ENCODE measurements at regions not wholly inside any gene's neighbourhood (a gene's known extent, or its start where the extent isn't known, plus 50 kb on each side); places are given as distances from the start of the nearest gene placed in this dataset.

DNA sequence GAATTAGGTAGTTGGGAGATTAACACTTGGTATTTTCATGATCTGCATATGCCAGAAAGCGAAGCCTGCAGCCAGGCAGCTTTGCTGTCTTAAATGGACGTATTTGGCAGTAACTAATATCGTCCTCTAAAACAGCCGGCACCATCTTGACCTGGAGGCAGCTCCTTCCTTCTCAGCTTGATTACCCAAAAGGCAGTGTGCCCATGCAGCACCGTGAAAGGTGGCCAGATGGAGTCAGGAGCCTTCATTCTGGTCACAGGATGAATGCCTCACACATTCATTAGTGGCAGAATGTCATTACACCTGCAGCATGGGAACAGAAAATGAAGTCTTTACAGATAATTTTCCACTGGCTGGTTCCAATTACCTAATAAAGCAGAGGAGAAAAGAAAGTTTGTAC is 59.0 kb upstream of the FLT1 start:
- TF ChIP-seq POLR2A (IDR thresholded peaks at IDR 0.05): no peak
- TF ChIP-seq, protein P1, sequence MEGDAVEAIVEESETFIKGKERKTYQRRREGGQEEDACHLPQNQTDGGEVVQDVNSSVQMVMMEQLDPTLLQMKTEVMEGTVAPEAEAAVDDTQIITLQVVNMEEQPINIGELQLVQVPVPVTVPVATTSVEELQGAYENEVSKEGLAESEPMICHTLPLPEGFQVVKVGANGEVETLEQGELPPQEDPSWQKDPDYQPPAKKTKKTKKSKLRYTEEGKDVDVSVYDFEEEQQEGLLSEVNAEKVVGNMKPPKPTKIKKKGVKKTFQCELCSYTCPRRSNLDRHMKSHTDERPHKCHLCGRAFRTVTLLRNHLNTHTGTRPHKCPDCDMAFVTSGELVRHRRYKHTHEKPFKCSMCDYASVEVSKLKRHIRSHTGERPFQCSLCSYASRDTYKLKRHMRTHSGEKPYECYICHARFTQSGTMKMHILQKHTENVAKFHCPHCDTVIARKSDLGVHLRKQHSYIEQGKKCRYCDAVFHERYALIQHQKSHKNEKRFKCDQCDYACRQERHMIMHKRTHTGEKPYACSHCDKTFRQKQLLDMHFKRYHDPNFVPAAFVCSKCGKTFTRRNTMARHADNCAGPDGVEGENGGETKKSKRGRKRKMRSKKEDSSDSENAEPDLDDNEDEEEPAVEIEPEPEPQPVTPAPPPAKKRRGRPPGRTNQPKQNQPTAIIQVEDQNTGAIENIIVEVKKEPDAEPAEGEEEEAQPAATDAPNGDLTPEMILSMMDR (IDR thresholded peaks at IDR 0.05): no peak
- H3K27ac ChIP-seq: no peak overlapping the region
- intact Hi-C loops (cut with DNase I): no loop called here
- H3K4me3 ChIP-seq: no peak overlapping the region
- no peaks in the 10 kb centered on the region for H3K36me3 ChIP-seq
- no peak for DNase-seq
- peaks cover 0 to 20% (median 0%) of the 10 kb centered on the region in 3 donors for H3K4me1 ChIP-seq
- WGBS, 2 donors: 75 to 81% methylated on average over 4 of the region's 5 CpGs
- H3K27me3 ChIP-seq: peaks cover 0 to 28% (median 0%) of the 10 kb centered on the region in 4 donors
- no peaks in the 10 kb centered on the region for H3K9me3 ChIP-seq

DNA sequence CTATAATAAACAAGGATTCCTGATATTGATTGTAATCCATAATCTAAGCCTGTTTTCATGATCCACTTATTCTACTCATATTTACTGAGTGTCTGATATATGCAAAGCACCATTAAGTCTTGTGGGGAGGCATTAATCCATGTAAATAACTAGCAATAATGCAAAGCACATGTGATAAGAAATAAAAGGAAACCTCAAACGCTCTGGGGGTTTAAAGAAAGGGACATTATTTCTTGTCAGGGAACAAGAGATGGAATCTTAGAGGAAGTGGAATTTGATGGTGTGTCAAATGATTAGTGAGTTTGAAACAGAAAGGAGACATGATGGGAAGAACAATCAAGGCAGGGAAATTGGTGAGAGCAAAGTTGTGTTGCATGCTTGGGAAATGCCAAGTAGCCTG is 57.4 kb upstream of the FLT1 start:
- no peaks in the 10 kb centered on the region for H3K36me3 ChIP-seq
- no peaks in the 10 kb centered on the region for H3K9me3 ChIP-seq
- peaks cover 0 to 6% (median 0%) of the 10 kb centered on the region in 3 donors for H3K4me1 ChIP-seq
- peaks cover 0 to 39% (median 0%) of the 10 kb centered on the region in 4 donors for H3K27me3 ChIP-seq
- no peak for DNase-seq
- intact Hi-C loops (cut with DNase I): no loop called here
- no peak overlapping the region for H3K27ac ChIP-seq
- 27 to 40% methylated on average over 1 of the region's 1 CpG for WGBS, 2 donors
- no peak overlapping the region for H3K4me3 ChIP-seq
- TF ChIP-seq POLR2A (IDR thresholded peaks at IDR 0.05): no peak
- TF ChIP-seq, protein P1 (IDR thresholded peaks at IDR 0.05): no peak

DNA sequence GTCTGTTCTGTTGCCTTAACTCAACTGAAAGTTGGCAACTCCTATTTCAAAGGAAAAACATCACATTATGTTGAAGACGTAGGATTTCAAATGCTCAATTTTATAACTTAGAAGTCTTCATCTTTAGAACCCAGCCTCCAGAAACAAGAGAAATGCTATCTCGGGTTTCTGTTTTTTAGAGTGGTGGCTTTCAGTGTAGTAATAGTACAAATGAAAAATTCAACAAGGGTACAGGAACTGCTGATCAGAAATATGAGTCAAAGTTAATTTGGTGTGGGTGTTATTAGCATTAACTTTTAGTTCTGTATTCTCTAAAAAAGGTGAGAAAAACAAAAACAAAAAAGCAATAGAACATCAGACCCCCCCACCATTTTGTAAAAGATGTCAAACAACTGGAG is 56.6 kb upstream of the FLT1 start:
- TF ChIP-seq, protein P1 (IDR thresholded peaks at IDR 0.05): no peak
- no peak for TF ChIP-seq POLR2A (IDR thresholded peaks at IDR 0.05)
- intact Hi-C loops (cut with DNase I): no loop called here
- 76 to 82% methylated on average over 2 of the region's 2 CpGs for WGBS, 2 donors

DNA sequence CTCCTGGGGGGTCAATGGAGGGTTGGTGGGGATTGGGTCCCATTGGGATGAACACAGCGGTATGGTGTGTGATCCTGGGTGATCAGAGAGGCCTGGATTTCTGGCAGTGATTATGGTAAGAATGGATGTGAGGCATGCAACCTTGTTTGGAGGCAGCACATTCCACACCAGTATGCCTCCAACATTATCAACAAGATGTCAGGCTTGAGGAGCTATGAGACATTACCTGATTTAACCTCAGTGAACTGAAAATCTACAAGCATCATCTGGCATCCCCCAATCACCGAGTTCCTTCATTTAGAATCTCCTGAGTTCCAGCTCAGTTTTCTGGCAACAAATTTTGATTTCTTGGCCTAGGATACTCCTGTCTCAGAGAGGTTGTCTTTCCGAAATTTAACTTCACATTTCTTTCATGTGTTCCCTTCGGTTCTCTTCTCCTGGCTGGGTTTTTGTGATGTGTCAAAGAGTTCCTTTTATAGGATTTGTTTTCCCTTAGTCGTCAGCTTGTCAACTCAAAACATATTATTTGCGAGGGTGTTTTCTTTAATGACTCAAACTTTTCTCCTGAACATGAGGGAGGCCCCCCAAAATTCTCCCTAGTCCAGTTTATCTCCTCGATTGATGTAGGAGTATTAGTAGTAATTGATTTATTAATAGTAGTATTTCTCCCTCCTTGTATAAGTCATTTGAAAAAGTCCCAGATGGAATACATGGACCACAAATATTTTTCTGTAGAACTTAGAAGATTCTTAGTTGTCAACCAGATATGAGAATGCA is 56.0 kb upstream of the FLT1 start:
- Histone ChIP-seq H3K36me3 (no peaks in the 10 kb centered on the region), H3K27me3 (peaks cover 0 to 37% (median 0%) of the 10 kb centered on the region in 4 donors), H3K4me1 (peaks cover 0 to 6% (median 0%) of the 10 kb centered on the region in 3 donors), H3K9me3 (no peaks in the 10 kb centered on the region), H3K27ac (no peak overlapping the region), H3K4me3 (no peak overlapping the region)
- no peak for DNase-seq
- 67% methylated on average over 7 of the region's 7 CpGs for WGBS, 2 donors
- TF ChIP-seq POLR2A (IDR thresholded peaks at IDR 0.05): no peak
- TF ChIP-seq, protein P1 (IDR thresholded peaks at IDR 0.05): no peak
- intact Hi-C loops (cut with DNase I): no loop called here

More for the DNA sequence above, 56.6 kb upstream of the FLT1 start:
- no peak for DNase-seq
- Histone ChIP-seq H3K4me1 (peaks cover 0 to 6% (median 0%) of the 10 kb centered on the region in 3 donors), H3K9me3 (no peaks in the 10 kb centered on the region), H3K4me3 (no peak overlapping the region), H3K27ac (no peak overlapping the region), H3K36me3 (no peaks in the 10 kb centered on the region), H3K27me3 (peaks cover 0 to 39% (median 0%) of the 10 kb centered on the region in 4 donors)

DNA sequence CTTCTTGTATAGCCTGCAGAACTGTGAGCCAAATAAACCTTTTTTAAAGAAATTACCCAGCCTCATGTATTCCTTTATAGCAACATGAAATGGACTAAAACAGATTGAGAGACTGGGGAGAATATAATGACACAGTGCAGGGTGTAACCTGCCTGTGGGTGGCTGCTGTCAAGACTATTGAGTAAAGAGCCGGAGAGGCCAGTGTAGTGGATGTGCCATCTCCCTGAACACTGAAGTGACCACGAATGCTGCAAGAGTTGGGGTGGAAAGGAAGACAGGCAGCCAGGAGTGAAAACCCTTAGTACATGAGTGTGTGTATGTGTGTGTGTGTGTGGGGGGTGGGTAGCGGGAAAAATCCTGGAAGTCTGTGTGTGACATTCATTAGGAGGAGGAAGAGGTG is 55.2 kb upstream of the FLT1 start:
- H3K4me1 ChIP-seq: peaks cover 0 to 5% (median 0%) of the 10 kb centered on the region in 3 donors
- no peak for DNase-seq
- H3K36me3 ChIP-seq: no peaks in the 10 kb centered on the region
- peaks cover 0 to 40% (median 0%) of the 10 kb centered on the region in 4 donors for H3K27me3 ChIP-seq
- no peak overlapping the region for H3K27ac ChIP-seq
- TF ChIP-seq, protein P1 (IDR thresholded peaks at IDR 0.05): no peak
- no peak for TF ChIP-seq POLR2A (IDR thresholded peaks at IDR 0.05)
- WGBS, 2 donors: 67 to 69% methylated on average over 3 of the region's 3 CpGs
- H3K4me3 ChIP-seq: no peak overlapping the region
- H3K9me3 ChIP-seq: no peaks in the 10 kb centered on the region
- intact Hi-C loops (cut with DNase I): no loop called here
